ENCODE measurements at regions not wholly inside any gene's neighbourhood (a gene's known extent, or its start where the extent isn't known, plus 50 kb on each side); places are given as distances from the start of the nearest gene placed in this dataset.

DNA sequence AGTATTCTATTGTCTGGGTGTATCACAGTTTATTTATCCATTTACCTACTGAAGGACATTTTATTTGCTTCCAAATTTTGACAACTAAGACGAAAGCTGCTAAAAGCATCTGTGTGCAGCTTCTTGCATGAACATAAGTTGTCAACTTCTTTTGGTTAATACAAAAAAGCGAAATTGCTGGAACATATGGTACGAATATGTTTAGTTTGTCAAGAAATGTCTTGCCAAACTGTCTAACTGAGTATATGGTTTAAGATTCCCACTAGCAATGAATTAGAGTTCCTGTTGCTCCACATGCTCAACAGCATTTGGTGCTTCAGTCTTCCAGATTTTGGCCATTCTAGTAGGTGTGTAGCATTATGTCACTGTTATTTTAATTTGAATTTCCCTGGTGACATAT is 372.3 kb upstream of the NRXN1 start:
- Histone ChIP-seq H3K27ac (ENCODE audit: control insufficient read depth, insufficient read depth, low read length) (no peak overlapping the region), H3K4me2 (ENCODE audit: control insufficient read depth, extremely low read depth, insufficient read depth, low read depth, low read length) (no peak overlapping the region), H2AFZ (ENCODE audit: control insufficient read depth, low read length) (no peak overlapping the region), H4K20me1 (ENCODE audit: control insufficient read depth, extremely low read depth, insufficient read depth, low read length) (no peaks in the 10 kb centered on the region), H3K36me3 (ENCODE audit: control insufficient read depth in 2 of 2, extremely low read depth in 1 of 2, insufficient read depth in 2 of 2, low read length in 2 of 2) (no peaks in the 10 kb centered on the region), H3K4me1 (ENCODE audit: control insufficient read depth, extremely low read depth, insufficient read depth, low read length) (no peaks in the 10 kb centered on the region), H3K9me1 (ENCODE audit: control insufficient read depth, extremely low read depth, insufficient read depth, low read length) (no peaks in the 10 kb centered on the region), H3K9me3 (ENCODE audit: control insufficient read depth, low read depth, low read length) (no peaks in the 10 kb centered on the region), H3K27me3 (ENCODE audit: control insufficient read depth, extremely low read depth, insufficient read depth, low read length) (no peaks in the 10 kb centered on the region), H3K9ac (ENCODE audit: control insufficient read depth, extremely low read depth, insufficient read depth, low read length) (no peak overlapping the region), H3K4me3 (ENCODE audit: control insufficient read depth in 2 of 3, extremely low read depth in 1 of 3, insufficient read depth in 2 of 3, low read depth in 1 of 3, low read length in 3 of 3) (no peak overlapping the region), H3K79me2 (ENCODE audit: control insufficient read depth, insufficient read depth, low read length) (no peaks in the 10 kb centered on the region)
- DNase-seq (ENCODE audit: low read depth, low spot score): no peak
- no peak for FAIRE-seq
- dilution Hi-C loops (cut with MboI; ENCODE audit: extremely low pct_ligation_motif_present, low sequenced_read_pairs): no loop called here
- TF ChIP-seq EZH2 (IDR thresholded peaks at IDR 0.05; ENCODE audit: low read length): no peak
- TF ChIP-seq, protein P1, sequence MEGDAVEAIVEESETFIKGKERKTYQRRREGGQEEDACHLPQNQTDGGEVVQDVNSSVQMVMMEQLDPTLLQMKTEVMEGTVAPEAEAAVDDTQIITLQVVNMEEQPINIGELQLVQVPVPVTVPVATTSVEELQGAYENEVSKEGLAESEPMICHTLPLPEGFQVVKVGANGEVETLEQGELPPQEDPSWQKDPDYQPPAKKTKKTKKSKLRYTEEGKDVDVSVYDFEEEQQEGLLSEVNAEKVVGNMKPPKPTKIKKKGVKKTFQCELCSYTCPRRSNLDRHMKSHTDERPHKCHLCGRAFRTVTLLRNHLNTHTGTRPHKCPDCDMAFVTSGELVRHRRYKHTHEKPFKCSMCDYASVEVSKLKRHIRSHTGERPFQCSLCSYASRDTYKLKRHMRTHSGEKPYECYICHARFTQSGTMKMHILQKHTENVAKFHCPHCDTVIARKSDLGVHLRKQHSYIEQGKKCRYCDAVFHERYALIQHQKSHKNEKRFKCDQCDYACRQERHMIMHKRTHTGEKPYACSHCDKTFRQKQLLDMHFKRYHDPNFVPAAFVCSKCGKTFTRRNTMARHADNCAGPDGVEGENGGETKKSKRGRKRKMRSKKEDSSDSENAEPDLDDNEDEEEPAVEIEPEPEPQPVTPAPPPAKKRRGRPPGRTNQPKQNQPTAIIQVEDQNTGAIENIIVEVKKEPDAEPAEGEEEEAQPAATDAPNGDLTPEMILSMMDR (optimal IDR thresholded peaks at IDR 0.05 in 1 of 3, IDR thresholded peaks at IDR 0.05 in 1 of 3, conservative IDR thresholded peaks at IDR 0.05 in 1 of 3; ENCODE audit: extremely low read depth in 1 of 3, insufficient read depth in 2 of 3, low read length in 3 of 3): no peak

DNA sequence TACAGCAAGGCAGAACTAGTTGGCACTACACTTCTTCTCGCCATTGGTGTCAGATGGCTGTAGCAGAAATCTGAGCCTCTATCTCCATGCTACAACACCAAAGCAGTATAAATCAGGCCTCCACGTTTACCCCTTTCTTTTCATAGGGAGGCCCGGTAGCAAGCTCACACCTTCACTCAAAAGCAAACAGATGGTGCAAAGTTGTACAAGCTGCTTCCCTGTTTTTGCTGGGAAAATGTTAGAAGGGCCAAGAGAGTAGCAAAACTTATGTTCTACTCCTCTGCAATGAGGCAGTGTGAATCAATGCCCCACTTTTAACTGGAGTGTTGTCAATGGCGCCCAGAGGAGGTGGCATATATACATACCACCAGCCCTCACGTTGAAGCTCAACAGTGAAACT is 369.6 kb upstream of the NRXN1 start:
- Histone ChIP-seq H3K27ac (ENCODE audit: control insufficient read depth, insufficient read depth, low read length) (no peak overlapping the region), H2AFZ (ENCODE audit: control insufficient read depth, low read length) (no peak overlapping the region), H3K4me3 (ENCODE audit: control insufficient read depth in 2 of 3, extremely low read depth in 1 of 3, insufficient read depth in 2 of 3, low read depth in 1 of 3, low read length in 3 of 3) (no peak overlapping the region), H3K27me3 (ENCODE audit: control insufficient read depth, extremely low read depth, insufficient read depth, low read length) (no peaks in the 10 kb centered on the region), H3K9ac (ENCODE audit: control insufficient read depth, extremely low read depth, insufficient read depth, low read length) (no peak overlapping the region), H3K4me1 (ENCODE audit: control insufficient read depth, extremely low read depth, insufficient read depth, low read length) (no peaks in the 10 kb centered on the region), H3K9me3 (ENCODE audit: control insufficient read depth, low read depth, low read length) (no peaks in the 10 kb centered on the region), H3K9me1 (ENCODE audit: control insufficient read depth, extremely low read depth, insufficient read depth, low read length) (no peaks in the 10 kb centered on the region), H3K4me2 (ENCODE audit: control insufficient read depth, extremely low read depth, insufficient read depth, low read depth, low read length) (no peak overlapping the region), H4K20me1 (ENCODE audit: control insufficient read depth, extremely low read depth, insufficient read depth, low read length) (no peaks in the 10 kb centered on the region), H3K79me2 (ENCODE audit: control insufficient read depth, insufficient read depth, low read length) (no peaks in the 10 kb centered on the region), H3K36me3 (ENCODE audit: control insufficient read depth in 2 of 2, extremely low read depth in 1 of 2, insufficient read depth in 2 of 2, low read length in 2 of 2) (no peaks in the 10 kb centered on the region)
- dilution Hi-C loops (cut with MboI; ENCODE audit: extremely low pct_ligation_motif_present, low sequenced_read_pairs): no loop called here
- no peak for TF ChIP-seq EZH2 (IDR thresholded peaks at IDR 0.05; ENCODE audit: low read length)
- TF ChIP-seq, protein P1 (optimal IDR thresholded peaks at IDR 0.05 in 1 of 3, IDR thresholded peaks at IDR 0.05 in 1 of 3, conservative IDR thresholded peaks at IDR 0.05 in 1 of 3; ENCODE audit: extremely low read depth in 1 of 3, insufficient read depth in 2 of 3, low read length in 3 of 3): no peak
- no peak for DNase-seq (ENCODE audit: low read depth, low spot score)
- FAIRE-seq: no peak
